ENCODE measurements at regions not wholly inside any gene's neighbourhood (a gene's known extent, or its start where the extent isn't known, plus 50 kb on each side); places are given as distances from the start of the nearest gene placed in this dataset.

DNA sequence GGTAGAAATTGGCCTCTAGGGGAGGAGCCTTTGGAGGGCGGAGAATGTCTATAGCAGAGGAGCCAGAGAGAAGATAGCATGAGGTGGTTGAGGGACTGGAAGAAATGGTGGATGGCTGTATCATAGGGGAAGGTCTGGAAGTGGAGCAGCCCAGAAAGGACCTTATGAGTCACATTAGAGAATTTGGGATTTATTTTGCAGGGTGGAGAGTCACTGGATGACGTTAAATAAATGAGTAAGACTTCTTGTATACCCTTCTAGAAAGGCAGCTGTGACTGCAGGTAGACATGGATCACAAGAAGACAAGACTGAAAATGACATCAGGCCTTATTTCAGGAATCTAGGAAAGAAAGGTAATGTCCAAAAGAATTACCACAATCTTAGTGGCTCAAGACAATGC, 208.2 kb upstream of the TMTC1 start:
- Mint-ChIP-seq H3K4me3 (no peak overlapping the region), H3K27me3 (peaks cover 0 to 3% of the 10 kb centered on the region in 2 donors), H3K9me3 (peaks cover 0 to 2% (median 0%) of the 10 kb centered on the region in 5 donors), H3K36me3 (no peaks in the 10 kb centered on the region), H3K27ac (no peak overlapping the region), H3K4me1 (no peaks in the 10 kb centered on the region)
- no peak overlapping the region for H3K27ac ChIP-seq (ENCODE audit: low read depth, low read length)
- no peak overlapping the region for H3K4me3 ChIP-seq (ENCODE audit: low read length)
- H3K27me3 ChIP-seq (ENCODE audit: insufficient read depth, low read length, poor library complexity, severe bottlenecking), result no peaks in the 10 kb centered on the region
- ChIA-PET POLR2A (no interaction called here), CTCF (no interaction called here)
- H3K9me3 ChIP-seq (ENCODE audit: low read length), result no peaks in the 10 kb centered on the region
- no peak for DNase-seq
- no peaks in the 10 kb centered on the region for H3K36me3 ChIP-seq (ENCODE audit: insufficient read depth, low read length)
- no peaks in the 10 kb centered on the region for H3K4me1 ChIP-seq (ENCODE audit: insufficient read depth, low read length)

DNA sequence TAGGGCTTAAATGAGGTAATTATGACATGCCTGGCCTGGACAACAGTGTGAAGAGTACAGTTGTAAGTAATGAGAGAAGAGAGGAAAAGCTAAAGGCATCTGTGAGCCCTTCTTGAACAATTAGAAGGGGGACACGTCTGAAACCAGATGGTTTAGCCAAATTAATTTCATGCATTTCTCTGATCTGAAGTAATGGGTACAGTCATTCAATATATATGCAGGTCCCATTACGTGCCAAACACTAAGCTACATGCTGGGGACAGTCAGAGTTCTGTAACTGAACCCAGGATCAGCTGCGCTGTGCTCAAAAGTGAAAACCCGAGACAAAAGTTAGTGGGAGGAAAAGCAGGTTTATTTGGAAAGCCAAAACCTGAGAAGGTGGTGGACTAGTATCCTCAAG, 207.2 kb upstream of the TMTC1 start:
- Mint-ChIP-seq H3K27ac (no peak overlapping the region), H3K27me3 (peaks cover 0 to 3% of the 10 kb centered on the region in 2 donors), H3K4me3 (no peak overlapping the region), H3K9me3 (no peaks in the 10 kb centered on the region), H3K4me1 (no peaks in the 10 kb centered on the region), H3K36me3 (no peaks in the 10 kb centered on the region)
- DNase-seq, result no peak
- Histone ChIP-seq H3K4me1 (ENCODE audit: insufficient read depth, low read length) (no peaks in the 10 kb centered on the region), H3K27me3 (ENCODE audit: insufficient read depth, low read length, poor library complexity, severe bottlenecking) (no peaks in the 10 kb centered on the region), H3K9me3 (ENCODE audit: low read length) (no peaks in the 10 kb centered on the region), H3K36me3 (ENCODE audit: insufficient read depth, low read length) (no peaks in the 10 kb centered on the region), H3K27ac (ENCODE audit: low read depth, low read length) (no peak overlapping the region), H3K4me3 (ENCODE audit: low read length) (no peak overlapping the region)
- CTCF ChIA-PET, result no interaction called here
- POLR2A ChIA-PET, result no interaction called here

DNA sequence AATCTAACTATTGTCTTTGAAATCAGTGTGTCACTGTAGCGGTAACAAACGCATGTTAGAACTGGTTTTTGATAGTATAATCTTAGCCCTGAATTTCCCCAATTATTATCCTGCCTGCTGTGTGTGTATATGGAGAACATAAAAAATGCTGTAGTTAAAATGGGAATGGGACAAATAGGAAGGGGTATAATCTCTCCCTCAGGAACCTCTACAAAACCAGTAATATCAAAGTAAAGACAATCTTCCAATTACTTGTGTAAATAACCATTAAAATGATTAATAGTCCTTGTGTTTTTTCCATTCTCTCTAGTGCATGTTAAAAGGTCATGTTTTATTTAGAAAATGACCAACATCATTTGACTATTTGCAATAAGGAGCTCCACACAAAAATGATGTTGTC, 200.1 kb upstream of the TMTC1 start:
- DNase-seq, result no peak
- Histone ChIP-seq H3K27me3 (ENCODE audit: insufficient read depth, low read length, poor library complexity, severe bottlenecking) (no peaks in the 10 kb centered on the region), H3K9me3 (ENCODE audit: low read length) (no peaks in the 10 kb centered on the region), H3K36me3 (ENCODE audit: insufficient read depth, low read length) (no peaks in the 10 kb centered on the region), H3K4me3 (ENCODE audit: low read length) (no peak overlapping the region), H3K27ac (ENCODE audit: low read depth, low read length) (no peak overlapping the region), H3K4me1 (ENCODE audit: insufficient read depth, low read length) (no peaks in the 10 kb centered on the region)
- no peak overlapping the region for H3K4me3 Mint-ChIP-seq
- CTCF ChIA-PET, result no interaction called here
- H3K9me3 Mint-ChIP-seq, result peaks cover 3 to 7% (median 6%) of the 10 kb centered on the region in 5 donors
- POLR2A ChIA-PET, result no interaction called here
- H3K27me3 Mint-ChIP-seq, result peaks cover 0 to 1% of the 10 kb centered on the region in 2 donors
- H3K4me1 Mint-ChIP-seq, result no peaks in the 10 kb centered on the region
- no peaks in the 10 kb centered on the region for H3K36me3 Mint-ChIP-seq
- no peak overlapping the region for H3K27ac Mint-ChIP-seq

DNA sequence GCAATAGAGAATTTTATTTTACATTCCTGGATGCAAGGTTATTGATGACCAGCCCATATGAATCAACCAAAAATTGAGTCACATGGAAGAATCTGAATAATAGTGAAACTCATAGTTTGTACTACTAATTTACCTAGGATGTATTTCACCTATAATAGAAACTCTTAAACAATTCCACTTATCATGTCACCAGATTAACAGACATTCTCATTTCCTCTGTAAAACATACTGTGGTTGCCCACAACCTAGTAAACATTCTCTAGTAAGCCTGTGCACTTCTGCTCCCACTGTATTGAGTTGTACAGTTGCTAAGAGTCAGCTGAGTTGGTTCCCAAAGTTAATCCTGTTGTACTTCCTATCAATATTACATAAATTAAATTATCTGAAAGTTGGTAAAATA, 196.6 kb upstream of the TMTC1 start:
- POLR2A ChIA-PET, result no interaction called here
- H3K9me3 Mint-ChIP-seq, result peaks cover 4 to 7% (median 6%) of the 10 kb centered on the region in 5 donors
- Histone ChIP-seq H3K36me3 (ENCODE audit: insufficient read depth, low read length) (no peaks in the 10 kb centered on the region), H3K4me1 (ENCODE audit: insufficient read depth, low read length) (no peaks in the 10 kb centered on the region), H3K4me3 (ENCODE audit: low read length) (no peak overlapping the region), H3K27me3 (ENCODE audit: insufficient read depth, low read length, poor library complexity, severe bottlenecking) (no peaks in the 10 kb centered on the region), H3K27ac (ENCODE audit: low read depth, low read length) (no peak overlapping the region), H3K9me3 (ENCODE audit: low read length) (no peaks in the 10 kb centered on the region)
- no peaks in the 10 kb centered on the region for H3K36me3 Mint-ChIP-seq
- H3K4me3 Mint-ChIP-seq, result no peak overlapping the region
- DNase-seq, result no peak
- H3K27ac Mint-ChIP-seq, result no peak overlapping the region
- H3K27me3 Mint-ChIP-seq, result no peaks in the 10 kb centered on the region
- no peaks in the 10 kb centered on the region for H3K4me1 Mint-ChIP-seq
- CTCF ChIA-PET, result no interaction called here

DNA sequence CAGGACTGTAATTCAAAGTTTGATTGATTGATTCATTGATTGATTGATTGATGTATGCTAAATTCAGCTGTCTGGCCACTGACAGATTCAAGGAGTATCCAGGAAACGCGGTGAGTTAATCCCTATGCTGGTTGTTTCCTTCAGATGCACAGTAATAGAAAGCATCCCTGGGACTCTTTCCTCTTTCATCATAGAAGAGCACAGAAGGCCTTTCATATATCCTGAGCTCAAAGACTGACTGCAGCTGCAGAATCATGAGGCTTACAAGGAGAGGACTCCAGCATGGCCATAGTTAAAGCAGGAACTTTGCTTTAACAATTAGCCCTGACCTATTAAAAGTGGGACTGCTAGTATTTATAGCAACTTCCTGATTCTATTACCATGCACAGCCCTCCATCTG, 187.7 kb upstream of the TMTC1 start:
- Histone ChIP-seq H3K27ac (ENCODE audit: low read depth, low read length) (no peak overlapping the region), H3K4me3 (ENCODE audit: low read length) (no peak overlapping the region), H3K4me1 (ENCODE audit: insufficient read depth, low read length) (no peaks in the 10 kb centered on the region), H3K27me3 (ENCODE audit: insufficient read depth, low read length, poor library complexity, severe bottlenecking) (no peaks in the 10 kb centered on the region), H3K9me3 (ENCODE audit: low read length) (no peaks in the 10 kb centered on the region), H3K36me3 (ENCODE audit: insufficient read depth, low read length) (no peaks in the 10 kb centered on the region)
- no peak for DNase-seq
- no peaks in the 10 kb centered on the region for H3K4me1 Mint-ChIP-seq
- H3K27ac Mint-ChIP-seq, result no peak overlapping the region
- no peaks in the 10 kb centered on the region for H3K36me3 Mint-ChIP-seq
- ChIA-PET CTCF (no interaction called here), POLR2A (no interaction called here)
- H3K27me3 Mint-ChIP-seq, result no peaks in the 10 kb centered on the region
- H3K4me3 Mint-ChIP-seq, result no peak overlapping the region
- H3K9me3 Mint-ChIP-seq, result peaks cover 0 to 5% (median 0%) of the 10 kb centered on the region in 5 donors

DNA sequence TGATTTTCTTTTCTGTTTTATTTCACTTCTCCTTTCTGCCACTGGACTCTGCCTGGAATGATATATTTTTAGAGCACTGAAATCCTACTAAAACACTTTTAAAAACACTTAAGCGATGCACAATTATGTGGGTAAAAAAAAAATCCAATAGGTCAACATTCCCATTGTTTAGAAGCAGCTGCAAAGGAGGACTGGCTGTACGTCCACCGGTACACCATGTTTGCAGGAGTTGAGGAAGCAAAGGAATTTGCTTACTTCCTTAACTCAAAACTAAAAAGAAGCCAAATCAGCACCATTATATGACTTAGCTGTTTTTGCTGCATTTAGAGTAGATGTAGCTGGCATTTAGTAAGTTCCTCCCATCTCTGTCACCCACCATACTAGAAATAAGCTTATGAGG, 186.8 kb upstream of the TMTC1 start:
- DNase-seq, result no peak
- Histone ChIP-seq H3K36me3 (ENCODE audit: insufficient read depth, low read length) (no peaks in the 10 kb centered on the region), H3K4me1 (ENCODE audit: insufficient read depth, low read length) (no peaks in the 10 kb centered on the region), H3K27ac (ENCODE audit: low read depth, low read length) (no peak overlapping the region), H3K4me3 (ENCODE audit: low read length) (no peak overlapping the region), H3K27me3 (ENCODE audit: insufficient read depth, low read length, poor library complexity, severe bottlenecking) (no peaks in the 10 kb centered on the region), H3K9me3 (ENCODE audit: low read length) (no peaks in the 10 kb centered on the region)
- H3K27ac Mint-ChIP-seq, result no peak overlapping the region
- ChIA-PET POLR2A (no interaction called here), CTCF (no interaction called here)
- no peaks in the 10 kb centered on the region for H3K27me3 Mint-ChIP-seq
- no peaks in the 10 kb centered on the region for H3K4me1 Mint-ChIP-seq
- peaks cover 0 to 5% (median 0%) of the 10 kb centered on the region in 5 donors for H3K9me3 Mint-ChIP-seq
- H3K4me3 Mint-ChIP-seq, result no peak overlapping the region
- H3K36me3 Mint-ChIP-seq, result no peaks in the 10 kb centered on the region

DNA sequence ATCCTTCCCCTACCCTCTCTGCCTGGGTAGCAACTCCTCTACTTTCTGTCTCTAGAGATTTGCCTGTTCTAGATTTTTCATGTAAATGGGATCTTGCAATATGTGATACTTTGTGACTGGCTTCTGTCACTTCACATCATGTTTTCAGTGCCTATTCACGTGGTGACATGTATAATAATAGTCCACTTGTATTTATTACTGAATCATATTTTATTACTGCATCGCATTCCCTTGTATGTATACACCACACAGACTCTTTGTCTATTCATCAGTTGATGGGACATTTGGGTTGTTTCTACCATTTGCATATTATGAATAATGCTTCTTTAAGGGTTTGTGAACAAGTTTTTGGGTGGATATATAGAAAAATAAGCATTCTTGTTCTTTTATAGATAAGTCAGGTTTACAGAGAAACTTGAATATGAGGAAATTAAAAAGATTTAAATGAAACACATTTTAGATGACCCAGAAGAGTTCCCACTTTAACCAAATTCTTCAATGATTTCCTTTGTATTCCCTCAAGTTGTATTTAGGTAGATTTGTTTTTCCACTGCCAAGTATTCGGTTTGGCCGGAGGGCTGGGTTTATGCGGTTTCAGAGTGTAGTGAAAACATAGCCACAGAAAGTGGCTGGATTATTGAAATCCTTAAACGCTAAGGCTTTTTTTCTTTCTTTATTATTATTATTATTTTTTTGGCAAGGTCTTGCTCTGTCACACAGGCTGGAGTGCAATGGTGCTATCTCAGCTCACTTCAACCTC, 178.7 kb upstream of the TMTC1 start:
- POLR2A ChIA-PET, result no interaction called here
- H3K36me3 Mint-ChIP-seq, result no peaks in the 10 kb centered on the region
- H3K4me3 Mint-ChIP-seq, result no peak overlapping the region
- no peaks in the 10 kb centered on the region for H3K27me3 ChIP-seq (ENCODE audit: insufficient read depth, low read length, poor library complexity, severe bottlenecking)
- H3K36me3 ChIP-seq (ENCODE audit: insufficient read depth, low read length), result no peaks in the 10 kb centered on the region
- no peak overlapping the region for H3K27ac Mint-ChIP-seq
- H3K27ac ChIP-seq (ENCODE audit: low read depth, low read length), result no peak overlapping the region
- no peak overlapping the region for H3K4me3 ChIP-seq (ENCODE audit: low read length)
- DNase-seq, result no peak
- H3K9me3 ChIP-seq (ENCODE audit: low read length), result no peaks in the 10 kb centered on the region
- no peaks in the 10 kb centered on the region for H3K27me3 Mint-ChIP-seq
- peaks cover 0 to 3% (median 0%) of the 10 kb centered on the region in 5 donors for H3K9me3 Mint-ChIP-seq
- H3K4me1 ChIP-seq (ENCODE audit: insufficient read depth, low read length), result no peaks in the 10 kb centered on the region
- CTCF ChIA-PET, result no interaction called here
- H3K4me1 Mint-ChIP-seq, result no peaks in the 10 kb centered on the region

DNA sequence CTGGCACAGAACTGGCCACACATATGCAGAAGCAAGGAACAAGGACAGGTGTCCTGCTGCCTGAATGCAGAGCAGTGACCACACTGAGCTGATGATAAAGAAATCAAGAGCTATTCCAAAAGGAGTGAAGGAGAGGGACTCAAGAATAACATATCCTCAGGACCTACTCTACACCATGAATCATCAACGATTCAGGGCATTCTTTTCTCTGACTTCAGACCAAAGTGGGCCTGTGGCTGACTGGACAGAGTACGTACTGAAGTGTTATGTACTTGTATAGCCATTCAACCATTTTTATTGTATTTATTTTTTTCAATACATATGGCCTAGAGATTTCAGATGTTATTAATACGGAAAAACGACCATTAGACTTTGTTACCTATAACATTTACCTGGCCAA, 177.5 kb upstream of the TMTC1 start:
- ChIA-PET POLR2A (no interaction called here), CTCF (no interaction called here)
- no peak overlapping the region for H3K27ac ChIP-seq (ENCODE audit: low read depth, low read length)
- H3K4me3 ChIP-seq (ENCODE audit: low read length), result no peak overlapping the region
- Mint-ChIP-seq H3K4me1 (no peaks in the 10 kb centered on the region), H3K4me3 (no peak overlapping the region), H3K27me3 (no peaks in the 10 kb centered on the region), H3K9me3 (peaks cover 0 to 3% (median 0%) of the 10 kb centered on the region in 5 donors), H3K36me3 (no peaks in the 10 kb centered on the region), H3K27ac (no peak overlapping the region)
- no peaks in the 10 kb centered on the region for H3K4me1 ChIP-seq (ENCODE audit: insufficient read depth, low read length)
- H3K27me3 ChIP-seq (ENCODE audit: insufficient read depth, low read length, poor library complexity, severe bottlenecking), result no peaks in the 10 kb centered on the region
- no peak for DNase-seq
- H3K9me3 ChIP-seq (ENCODE audit: low read length), result no peaks in the 10 kb centered on the region
- H3K36me3 ChIP-seq (ENCODE audit: insufficient read depth, low read length), result no peaks in the 10 kb centered on the region

DNA sequence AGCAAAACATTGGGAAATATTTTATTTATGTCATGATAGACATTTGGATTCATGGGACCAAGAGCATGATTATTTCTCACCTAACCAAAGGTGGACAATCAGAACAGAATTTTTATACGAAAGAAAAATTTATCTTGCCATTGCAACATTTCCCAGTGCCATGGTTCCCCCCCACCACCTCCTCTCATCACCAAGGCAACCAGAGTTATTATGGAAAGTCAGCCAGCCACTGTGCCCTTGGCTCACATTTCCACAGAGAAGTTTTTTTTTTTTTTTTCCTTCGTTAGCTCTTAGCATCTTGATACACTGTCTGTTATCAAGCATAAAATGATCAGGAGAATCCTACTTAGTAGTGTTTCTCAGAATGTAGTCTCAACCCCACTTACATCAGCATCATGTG, 176.4 kb upstream of the TMTC1 start:
- CTCF ChIA-PET, result no interaction called here
- POLR2A ChIA-PET, result no interaction called here

More for the DNA sequence above, 176.4 kb upstream of the TMTC1 start:
- no peak overlapping the region for H3K27ac ChIP-seq (ENCODE audit: low read depth, low read length)
- DNase-seq, result no peak
- H3K27me3 ChIP-seq (ENCODE audit: insufficient read depth, low read length, poor library complexity, severe bottlenecking), result no peaks in the 10 kb centered on the region
- H3K4me1 ChIP-seq (ENCODE audit: insufficient read depth, low read length), result no peaks in the 10 kb centered on the region
- no peak overlapping the region for H3K4me3 ChIP-seq (ENCODE audit: low read length)
- Mint-ChIP-seq H3K9me3 (peaks cover 0 to 3% (median 0%) of the 10 kb centered on the region in 5 donors), H3K27ac (no peak overlapping the region), H3K4me3 (no peak overlapping the region), H3K4me1 (no peaks in the 10 kb centered on the region), H3K36me3 (no peaks in the 10 kb centered on the region), H3K27me3 (no peaks in the 10 kb centered on the region)
- H3K36me3 ChIP-seq (ENCODE audit: insufficient read depth, low read length), result no peaks in the 10 kb centered on the region
- H3K9me3 ChIP-seq (ENCODE audit: low read length), result no peaks in the 10 kb centered on the region
